Kidney glomerular epithelial cell (primary cell): ENCODE measurements at regions not wholly inside any gene's neighbourhood (a gene's known extent, or its start where the extent isn't known, plus 50 kb on each side); places are given as distances from the start of the nearest gene placed in this dataset.

Experiments used
- DNase-seq: peaks from one replicate; lab custom pipeline; 2025; lab: John Stamatoyannopoulos, UW

GRCh38 chr22:44402196-44403111, 89.7 kb upstream of the SHISAL1 start:
- DNase-seq = no peak

- no peak for DNase-seq
Measured at GRCh38 chr22:44401783-44402110, 89.0 kb upstream of the SHISAL1 start.

- DNase-seq = no peak
Measured at GRCh38 chr22:44400763-44401060, 88.0 kb upstream of the SHISAL1 start.

- DNase-seq = no peak
Measured at GRCh38 chr22:44399906-44400762, 87.4 kb upstream of the SHISAL1 start.

- DNase-seq = no peak
Measured at GRCh38 chr22:44398856-44399837, 86.4 kb upstream of the SHISAL1 start.

- DNase-seq = no peak
Measured at GRCh38 chr22:44396727-44397722, 84.3 kb upstream of the SHISAL1 start.

GRCh38 chr22:44396021-44396726, 83.4 kb upstream of the SHISAL1 start:
- no peak for DNase-seq

GRCh38 chr22:44395118-44396005, 82.6 kb upstream of the SHISAL1 start:
- no peak for DNase-seq

- DNase-seq = peak; percentile 8
Measured at GRCh38 chr22:44394246-44395117, 81.7 kb upstream of the SHISAL1 start.

GRCh38 chr22:44393066-44393465, 80.3 kb upstream of the SHISAL1 start:
- no peak for DNase-seq

GRCh38 chr22:44392446-44392921, 79.7 kb upstream of the SHISAL1 start:
- peak; percentile 10 for DNase-seq

- no peak for DNase-seq
Measured at GRCh38 chr22:44391481-44392445, 79.0 kb upstream of the SHISAL1 start.

GRCh38 chr22:44391015-44391414, 78.3 kb upstream of the SHISAL1 start:
- DNase-seq = no peak

- DNase-seq = no peak
Measured at GRCh38 chr22:44390613-44390970, 77.8 kb upstream of the SHISAL1 start.

- DNase-seq = no peak
Measured at GRCh38 chr22:44389926-44390612, 77.3 kb upstream of the SHISAL1 start.

GRCh38 chr22:44389181-44389580, 76.4 kb upstream of the SHISAL1 start:
- DNase-seq = no peak
